ENCODE measurements at regions not wholly inside any gene's neighbourhood (a gene's known extent, or its start where the extent isn't known, plus 50 kb on each side); places are given as distances from the start of the nearest gene placed in this dataset.

GRCh38 chr11:45024316-45024715 is 73.6 kb upstream of the TP53I11 start:
- WGBS (ENCODE audit: low lambda C conversion rate), result 65% methylated on average over 4 of the region's 4 CpGs
- peaks cover 0 to 19% of the 10 kb centered on the region in 2 experiments; a peak in 1 of 4 replicates for H3K4me1 ChIP-seq (ENCODE audit: control insufficient read depth in 1 of 2, insufficient read depth in 2 of 2, low read depth in 1 of 2, low read length in 1 of 2)
- CTCF ChIA-PET, result interaction anchor here (2.3 kb wide), 1 partner anchor 88 kb away, joined by 9 read pairs; no protein-coding TSS in a partner anchor
- no peak overlapping the region for H3K4me3 ChIP-seq (ENCODE audit: low read depth in 2 of 2, low read length in 1 of 2)
- H4K20me1 ChIP-seq (ENCODE audit: insufficient read depth), result no peaks in the 10 kb centered on the region
- H3K27ac ChIP-seq (ENCODE audit: low read depth in 2 of 2, low read length in 1 of 2), result no peak overlapping the region
- peaks cover 19% of the 10 kb centered on the region; the same call in 1 of the 2 replicates for H3K27me3 ChIP-seq (ENCODE audit: insufficient read depth)
- POLR2A ChIA-PET, result no interaction called here
- no peak overlapping the region for H2AFZ ChIP-seq (ENCODE audit: low read depth)
- H3K79me2 ChIP-seq (ENCODE audit: insufficient read depth), result no peaks in the 10 kb centered on the region
- no peaks in the 10 kb centered on the region for H3K9me3 ChIP-seq
- no peak overlapping the region for H3K4me2 ChIP-seq
- TF ChIP-seq RAD21 (IDR thresholded peaks at IDR 0.05; ENCODE audit: low read length), result no peak
- TF ChIP-seq TAF1 (IDR thresholded peaks at IDR 0.05; ENCODE audit: borderline replicate concordance, low read depth, low read length), result no peak
- H3F3A ChIP-seq (replicated peaks; ENCODE audit: insufficient read depth), result no peaks in the 10 kb centered on the region
- no peak for DNase-seq
- no peaks in the 10 kb centered on the region for H3K9me2 ChIP-seq
- H3K9ac ChIP-seq, result no peak overlapping the region
- H3K36me3 ChIP-seq (replicated peaks in 1 of 2; ENCODE audit: control insufficient read depth in 1 of 2, insufficient read depth in 2 of 2, low read length in 1 of 2), result no peaks in the 10 kb centered on the region

- no peak for DNase-seq
- TF ChIP-seq TAF1 (IDR thresholded peaks at IDR 0.05; ENCODE audit: borderline replicate concordance, low read depth, low read length) (no peak), RCOR1 (IDR thresholded peaks at IDR 0.05; ENCODE audit: low read length) (no peak), EP300 (IDR thresholded peaks at IDR 0.05; ENCODE audit: borderline replicate concordance in 1 of 2, low read depth in 1 of 2, low read length in 1 of 2) (no peak), RXRA (IDR thresholded peaks at IDR 0.05; ENCODE audit: borderline replicate concordance, low read depth) (no peak), JUND (IDR thresholded peaks at IDR 0.05) (no peak), TCF12 (IDR thresholded peaks at IDR 0.05) (no peak), GABPA (IDR thresholded peaks at IDR 0.05; ENCODE audit: low read depth) (no peak), SIN3A (IDR thresholded peaks at IDR 0.05; ENCODE audit: borderline replicate concordance, low read depth, low read length) (no peak), USF2 (IDR thresholded peaks at IDR 0.05; ENCODE audit: borderline replicate concordance, low read depth, low read length) (no peak), FOXJ3 (CRISPR knock-in tag; IDR thresholded peaks at IDR 0.05) (no peak), YY1 (IDR thresholded peaks at IDR 0.05; ENCODE audit: low read depth) (no peak), MAX (IDR thresholded peaks at IDR 0.05; ENCODE audit: low read depth) (no peak), PBX3 (IDR thresholded peaks at IDR 0.05) (no peak), POLR2AphosphoS5 (IDR thresholded peaks at IDR 0.05; ENCODE audit: low read depth, low read length) (no peak)
- Histone ChIP-seq H3K9me3 (no peaks in the 10 kb centered on the region), H3K4me2 (no peak overlapping the region), H3K9ac (no peak overlapping the region), H4K20me1 (ENCODE audit: insufficient read depth) (no peaks in the 10 kb centered on the region), H3K4me3 (ENCODE audit: low read depth in 2 of 2, low read length in 1 of 2) (no peak overlapping the region), H3K27ac (ENCODE audit: low read depth in 2 of 2, low read length in 1 of 2) (peak overlapping the region in 1 of 2 experiments; percentile 74; a peak in 1 of 4 replicates), H3K4me1 (ENCODE audit: control insufficient read depth in 1 of 2, insufficient read depth in 2 of 2, low read depth in 1 of 2, low read length in 1 of 2) (peaks cover 0 to 19% of the 10 kb centered on the region in 2 experiments; a peak in 1 of 4 replicates), H3K27me3 (ENCODE audit: insufficient read depth) (peaks cover 18% of the 10 kb centered on the region; the same call in 1 of the 2 replicates), H3K9me2 (no peaks in the 10 kb centered on the region), H3F3A (replicated peaks; ENCODE audit: insufficient read depth) (no peaks in the 10 kb centered on the region), H3K79me2 (ENCODE audit: insufficient read depth) (no peaks in the 10 kb centered on the region), H3K36me3 (replicated peaks in 1 of 2; ENCODE audit: control insufficient read depth in 1 of 2, insufficient read depth in 2 of 2, low read length in 1 of 2) (no peaks in the 10 kb centered on the region), H2AFZ (ENCODE audit: low read depth) (no peak overlapping the region)
- ChIA-PET CTCF (interaction anchor here (0.7 to 2.5 kb wide), 4 partner anchors 78 to 89 kb away, joined by 3 to 10 read pairs (median 8); no protein-coding TSS in a partner anchor), POLR2A (no interaction called here)
- 75% methylated on average over 4 of the region's 4 CpGs for WGBS (ENCODE audit: low lambda C conversion rate)
Observed at GRCh38 chr11:45024846-45025588, 74.3 kb upstream of the TP53I11 start.

All from SK-N-SH (cell line).